ENCODE measurements at regions not wholly inside any gene's neighbourhood (a gene's known extent, or its start where the extent isn't known, plus 50 kb on each side); places are given as distances from the start of the nearest gene placed in this dataset.

- peak; percentile 64 for DNase-seq
- in situ Hi-C loops (cut with MboI; ENCODE audit: low pct_unique_long_range_greater_than_20kb, low sequenced_read_pairs), result no loop called here
These were observed 61.3 kb upstream of the ITGA4 start for GRCh38 chr2:181395851-181396250.

- DNase-seq, result no peak
- in situ Hi-C loops (cut with MboI; ENCODE audit: low pct_unique_long_range_greater_than_20kb, low sequenced_read_pairs), result no loop called here
These were observed 60.7 kb upstream of the ITGA4 start for GRCh38 chr2:181396256-181397123.

GRCh38 chr2:181397331-181397730 lies 59.9 kb upstream of the ITGA4 start:
- in situ Hi-C loops (cut with MboI; ENCODE audit: low pct_unique_long_range_greater_than_20kb, low sequenced_read_pairs), result no loop called here

GRCh38 chr2:181398000-181398399 lies 59.2 kb upstream of the ITGA4 start:
- in situ Hi-C loops (cut with MboI; ENCODE audit: low pct_unique_long_range_greater_than_20kb, low sequenced_read_pairs), result no loop called here

More at GRCh38 chr2:181397331-181397730, 59.9 kb upstream of the ITGA4 start:
- DNase-seq, result no peak

GRCh38 chr2:181399027-181399426 lies 58.2 kb upstream of the ITGA4 start:
- in situ Hi-C loops (cut with MboI; ENCODE audit: low pct_unique_long_range_greater_than_20kb, low sequenced_read_pairs), result no loop called here
- DNase-seq, result no peak

More at GRCh38 chr2:181398000-181398399, 59.2 kb upstream of the ITGA4 start:
- no peak for DNase-seq

- no peak for DNase-seq
- in situ Hi-C loops (cut with MboI; ENCODE audit: low pct_unique_long_range_greater_than_20kb, low sequenced_read_pairs), result no loop called here
These were observed 52.7 kb upstream of the ITGA4 start for GRCh38 chr2:181404472-181404871.

- in situ Hi-C loops (cut with MboI; ENCODE audit: low pct_unique_long_range_greater_than_20kb, low sequenced_read_pairs), result no loop called here
- peak; percentile 75 for DNase-seq
These were observed 50.0 kb upstream of the ITGA4 start for GRCh38 chr2:181407171-181407570.
